Gastroesophageal sphincter (tissue), 3 donors: ENCODE measurements at regions not wholly inside any gene's neighbourhood (a gene's known extent, or its start where the extent isn't known, plus 50 kb on each side); places are given as distances from the start of the nearest gene placed in this dataset.

ENCODE experiments used
- EP300 ChIP-seq: sonication (generic); formaldehyde crosslinking; IDR thresholded peaks from one replicate; pipeline ENCODE4 v1.6.1; 2017; ENCODE audit warnings: antibody characterized with exemption, mild to moderate bottlenecking
- TF ChIP-seq, protein P1 (sequence below), 4 experiments: fragments of 200-600 bp in 2 of 4; fragments of 450-650 bp in 2 of 4; sonication (generic) in 1 of 4; IDR thresholded peaks; one replicate each; pipeline ENCODE4 v1.5.1; 2017 to 2019; ENCODE audit warnings: antibody characterized with exemption in 4 of 4, mild to moderate bottlenecking in 2 of 4, moderate library complexity in 2 of 4

DNA sequence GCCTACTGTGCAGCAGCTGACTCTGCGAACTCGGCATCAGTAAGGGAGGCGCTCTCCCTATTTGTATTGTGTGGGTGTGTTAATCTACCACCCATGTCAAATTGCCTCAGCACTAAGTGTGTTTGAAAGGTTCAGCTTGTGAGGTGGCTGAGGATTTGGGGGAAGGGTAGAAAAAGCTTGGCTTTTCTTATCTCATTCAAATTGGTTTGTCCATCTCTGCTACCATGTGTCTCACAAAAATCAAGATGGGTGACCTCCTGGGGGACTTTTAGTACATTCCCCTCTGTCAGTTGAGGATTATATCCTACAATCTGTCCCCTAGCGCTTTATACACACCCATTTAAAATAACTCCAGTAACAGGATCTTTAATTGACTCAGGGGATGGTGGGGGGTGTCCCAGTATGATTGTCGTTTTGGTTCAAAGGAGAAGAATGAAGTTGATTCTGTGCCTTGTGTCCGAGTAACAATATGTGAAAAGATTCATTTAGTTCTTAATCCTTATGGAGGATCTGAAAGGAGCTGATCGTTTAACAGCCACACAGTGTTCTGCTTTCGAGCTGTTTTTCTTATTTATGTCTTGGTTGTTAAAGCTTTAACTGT lies 609.6 kb downstream of the PKHD1 start:
- no peak for TF ChIP-seq EP300
- TF ChIP-seq, protein P1, sequence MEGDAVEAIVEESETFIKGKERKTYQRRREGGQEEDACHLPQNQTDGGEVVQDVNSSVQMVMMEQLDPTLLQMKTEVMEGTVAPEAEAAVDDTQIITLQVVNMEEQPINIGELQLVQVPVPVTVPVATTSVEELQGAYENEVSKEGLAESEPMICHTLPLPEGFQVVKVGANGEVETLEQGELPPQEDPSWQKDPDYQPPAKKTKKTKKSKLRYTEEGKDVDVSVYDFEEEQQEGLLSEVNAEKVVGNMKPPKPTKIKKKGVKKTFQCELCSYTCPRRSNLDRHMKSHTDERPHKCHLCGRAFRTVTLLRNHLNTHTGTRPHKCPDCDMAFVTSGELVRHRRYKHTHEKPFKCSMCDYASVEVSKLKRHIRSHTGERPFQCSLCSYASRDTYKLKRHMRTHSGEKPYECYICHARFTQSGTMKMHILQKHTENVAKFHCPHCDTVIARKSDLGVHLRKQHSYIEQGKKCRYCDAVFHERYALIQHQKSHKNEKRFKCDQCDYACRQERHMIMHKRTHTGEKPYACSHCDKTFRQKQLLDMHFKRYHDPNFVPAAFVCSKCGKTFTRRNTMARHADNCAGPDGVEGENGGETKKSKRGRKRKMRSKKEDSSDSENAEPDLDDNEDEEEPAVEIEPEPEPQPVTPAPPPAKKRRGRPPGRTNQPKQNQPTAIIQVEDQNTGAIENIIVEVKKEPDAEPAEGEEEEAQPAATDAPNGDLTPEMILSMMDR (IDR thresholded peaks at IDR 0.05), result no peak
